Myocyte (in vitro differentiated cells): ENCODE measurements at regions not wholly inside any gene's neighbourhood (a gene's known extent, or its start where the extent isn't known, plus 50 kb on each side); places are given as distances from the start of the nearest gene placed in this dataset.
A peak's percentile ranks its signal among the peaks of the same experiment; 100 is the strongest.
"Not testable (repeated sequence)": the region's sequence is repeated elsewhere in the genome, so short reads cannot be mapped to it uniquely, and the experiment has no call there.

Experiments
- DNase-seq: peaks from one replicate; pipeline ENCODE4 v3.0.0-alpha.2; 2012; ENCODE audit warnings: low read depth

DNA sequence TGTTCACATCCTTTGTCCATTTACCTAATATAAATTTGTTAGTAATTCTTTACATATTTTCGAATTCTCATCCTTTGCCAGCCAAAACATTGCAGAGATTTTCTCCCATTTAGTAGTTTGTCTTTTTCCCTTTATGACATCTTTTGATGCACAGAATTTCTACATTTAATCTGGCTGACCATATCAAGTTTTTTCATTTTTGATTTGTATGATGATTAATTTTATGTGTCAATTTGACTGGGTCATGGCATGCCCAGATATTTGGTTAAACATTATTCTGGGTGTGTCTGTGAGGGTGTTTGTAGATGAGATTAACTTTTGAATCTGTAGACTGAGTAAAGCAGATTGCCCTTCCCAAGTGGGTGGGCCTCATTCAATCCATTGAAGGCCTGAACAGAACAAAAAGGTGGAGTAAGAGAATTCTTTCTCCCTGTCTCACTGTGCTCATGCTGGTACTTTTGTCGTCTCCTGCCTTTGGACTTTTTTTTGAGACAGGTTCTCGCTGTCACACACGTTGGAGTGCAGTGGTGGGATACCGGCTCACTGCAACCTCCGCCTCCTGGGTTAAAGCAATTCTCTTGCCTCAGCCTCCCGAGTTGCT is 72.1 kb upstream of the EPB41L1 start:
- DNase-seq = no peak

DNA sequence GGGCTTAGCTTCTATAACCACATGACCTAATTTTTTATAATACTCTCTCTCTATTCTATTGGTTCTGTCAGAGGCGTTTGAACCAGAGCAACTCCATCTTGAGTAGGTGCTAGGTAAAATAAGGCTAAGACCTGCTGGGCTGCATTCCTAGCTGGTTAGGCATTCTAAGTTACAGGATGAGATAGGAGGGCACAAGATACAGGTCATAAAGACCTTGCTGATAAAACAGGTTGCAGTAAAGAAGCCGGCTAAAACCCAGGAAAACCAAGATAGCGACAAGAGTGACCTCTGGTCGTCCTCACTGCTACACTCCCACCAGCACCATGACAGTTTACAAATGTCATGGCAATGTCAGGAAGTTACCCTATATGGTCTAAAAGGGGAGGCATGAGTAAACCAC is 71.3 kb upstream of the EPB41L1 start:
- DNase-seq = not testable (repeated sequence)

DNA sequence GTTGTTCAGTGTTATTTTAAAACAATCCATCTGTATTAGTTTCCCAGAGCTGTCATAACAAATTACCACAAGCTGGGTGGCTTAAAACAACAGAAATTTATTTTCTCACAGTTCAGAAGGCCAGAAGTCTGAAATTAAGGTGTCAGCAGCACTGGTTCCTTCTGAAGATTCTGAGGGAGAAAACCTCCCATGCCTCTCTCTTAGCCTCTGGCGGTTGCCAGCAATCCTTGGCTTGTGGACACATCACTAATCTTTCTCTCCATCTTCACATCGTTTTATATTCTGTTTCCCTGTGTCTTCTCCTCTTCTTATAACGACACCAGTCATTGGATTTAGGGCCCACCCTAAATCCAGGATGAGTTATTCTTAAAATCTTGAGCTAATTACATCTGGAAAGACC is 70.2 kb upstream of the EPB41L1 start:
- DNase-seq = no peak

DNA sequence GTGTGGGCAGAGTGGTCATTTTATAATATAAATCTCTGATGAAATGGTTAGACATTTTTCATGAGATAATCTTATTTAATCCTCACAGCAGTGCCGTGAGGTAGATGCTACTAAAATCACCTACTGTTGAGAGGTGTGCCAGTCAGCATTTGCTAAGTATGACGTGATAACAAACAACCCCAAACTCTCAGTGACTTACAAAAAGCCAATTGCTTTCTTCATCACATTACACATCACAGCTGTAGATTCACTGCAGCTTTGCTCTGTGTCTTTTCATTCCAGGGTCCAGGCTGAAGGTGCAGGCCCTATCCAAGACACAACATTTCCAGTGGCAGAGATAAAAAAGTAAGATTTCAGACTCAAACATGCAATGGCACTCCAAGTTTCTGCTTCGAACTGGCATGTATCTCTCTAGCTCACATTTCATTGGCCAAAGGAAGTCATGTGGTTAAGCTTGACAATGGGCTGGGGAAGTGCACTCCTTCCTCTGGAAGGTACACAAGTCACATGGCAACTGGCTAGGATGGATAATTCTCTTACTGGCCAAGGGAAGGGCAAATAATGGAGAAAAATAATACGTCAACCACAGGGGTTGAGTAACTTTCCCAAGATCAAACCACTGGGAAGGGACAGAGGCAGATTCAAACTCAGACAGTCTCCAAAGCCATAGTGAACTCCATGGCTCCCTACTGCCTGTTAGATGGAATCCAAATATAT is 69.5 kb upstream of the EPB41L1 start:
- DNase-seq = peak; percentile 49

DNA sequence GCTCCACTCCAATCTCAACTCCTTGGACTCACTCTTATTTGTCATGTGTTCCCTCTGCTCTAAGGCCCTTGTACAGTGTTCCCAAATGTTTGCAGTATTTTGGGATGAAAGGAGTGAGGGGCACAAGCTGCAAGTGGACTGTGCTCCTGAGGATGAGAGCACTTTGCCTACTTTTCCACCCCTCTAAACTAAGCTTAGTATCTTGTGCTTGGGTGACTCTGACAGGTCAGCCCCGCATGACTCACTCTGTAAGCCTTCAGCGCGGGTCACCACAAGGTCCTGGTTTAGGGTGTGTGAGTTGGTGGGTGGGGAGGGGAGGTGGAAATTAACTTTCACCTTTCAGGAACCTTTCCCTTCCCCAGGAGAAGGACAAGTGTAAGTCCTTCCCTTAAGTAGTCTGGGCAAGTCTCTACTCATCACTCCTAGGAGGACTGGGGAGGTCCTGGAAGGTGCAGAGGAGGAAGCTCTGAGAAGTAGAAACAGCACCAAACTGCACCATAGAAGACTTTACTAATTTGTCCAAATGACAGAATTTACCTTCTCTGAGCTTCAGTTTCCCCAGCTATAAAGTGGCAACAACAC is 68.8 kb upstream of the EPB41L1 start:
- peak; percentile 81 for DNase-seq

DNA sequence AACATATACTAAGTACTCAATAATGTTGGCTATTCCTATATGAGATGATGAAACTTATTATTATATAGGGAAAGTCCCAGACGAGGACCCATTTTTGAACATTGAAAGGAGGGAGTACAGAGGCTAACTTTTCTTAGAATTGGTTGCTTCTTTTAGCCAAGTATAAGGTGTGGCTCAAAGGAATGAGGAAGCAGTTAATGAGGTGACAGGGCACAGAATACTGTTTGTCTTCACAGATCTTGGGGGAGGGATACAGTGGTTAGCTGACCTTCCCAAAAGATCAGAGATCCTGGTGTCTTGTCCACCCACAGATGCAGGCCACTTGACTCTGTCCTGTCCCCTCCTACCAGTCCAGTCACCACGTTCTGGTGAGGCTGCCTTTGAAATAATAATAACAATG is 67.8 kb upstream of the EPB41L1 start:
- DNase-seq = peak; percentile 47

DNA sequence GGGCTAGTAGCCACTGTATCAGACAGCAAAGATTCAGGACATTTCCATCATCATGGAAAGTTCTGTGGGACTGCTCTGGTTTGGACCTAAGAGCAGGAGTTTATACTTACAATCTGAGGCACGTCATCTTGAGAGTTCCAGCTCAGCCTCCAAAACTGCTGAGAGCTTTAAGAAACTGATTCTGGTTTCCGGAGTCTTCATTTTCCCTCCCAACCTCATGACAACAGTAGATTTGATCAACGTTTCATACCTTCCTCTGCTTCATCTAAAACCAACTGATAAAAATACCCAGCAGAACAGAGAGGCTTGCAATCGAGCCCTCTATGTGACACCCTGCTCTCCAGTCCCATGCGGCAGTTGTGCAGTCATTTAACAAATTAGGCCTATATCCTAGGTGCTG is 64.3 kb upstream of the EPB41L1 start:
- no peak for DNase-seq

DNA sequence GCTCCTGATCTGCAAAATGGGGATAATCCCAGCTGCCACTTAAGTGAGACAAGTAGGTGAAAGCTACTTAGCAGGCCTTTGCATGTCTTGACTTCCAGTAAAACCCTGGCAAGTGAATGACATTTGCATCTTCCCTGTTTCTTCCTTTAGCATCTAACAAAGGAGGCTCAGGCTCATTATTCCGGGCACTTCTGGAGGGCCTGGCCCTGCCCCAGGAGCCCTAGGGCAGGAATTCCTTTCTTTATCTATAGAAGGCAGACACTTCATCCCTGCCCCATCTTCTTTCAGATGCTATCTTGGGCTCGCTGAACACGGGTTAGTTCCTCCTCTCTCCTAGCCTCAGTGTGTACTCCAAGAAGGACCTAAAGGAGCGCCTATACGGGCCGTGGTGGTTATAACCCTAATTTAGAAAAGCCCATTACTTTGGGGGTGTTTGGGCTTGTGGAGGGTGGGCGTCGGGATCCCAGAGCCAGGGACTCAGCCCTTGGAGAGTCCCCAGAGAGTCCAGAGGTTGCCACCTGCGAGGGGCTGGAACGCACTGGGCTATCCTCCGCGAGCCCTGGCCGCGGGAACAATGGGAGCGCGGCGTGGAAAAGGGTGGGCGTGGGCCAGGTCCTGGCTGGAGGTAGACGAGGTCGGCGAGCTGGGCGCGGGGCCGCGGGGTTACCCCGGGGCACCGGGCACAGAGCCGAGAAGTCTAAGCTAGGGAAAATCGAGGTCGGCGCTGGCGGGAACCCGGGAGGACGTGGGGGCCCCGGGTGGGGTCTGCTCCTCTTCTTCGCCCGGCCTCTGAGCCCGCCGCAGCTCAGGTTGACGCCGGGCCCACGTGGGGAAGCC is 62.8 kb upstream of the EPB41L1 start:
- no peak for DNase-seq

DNA sequence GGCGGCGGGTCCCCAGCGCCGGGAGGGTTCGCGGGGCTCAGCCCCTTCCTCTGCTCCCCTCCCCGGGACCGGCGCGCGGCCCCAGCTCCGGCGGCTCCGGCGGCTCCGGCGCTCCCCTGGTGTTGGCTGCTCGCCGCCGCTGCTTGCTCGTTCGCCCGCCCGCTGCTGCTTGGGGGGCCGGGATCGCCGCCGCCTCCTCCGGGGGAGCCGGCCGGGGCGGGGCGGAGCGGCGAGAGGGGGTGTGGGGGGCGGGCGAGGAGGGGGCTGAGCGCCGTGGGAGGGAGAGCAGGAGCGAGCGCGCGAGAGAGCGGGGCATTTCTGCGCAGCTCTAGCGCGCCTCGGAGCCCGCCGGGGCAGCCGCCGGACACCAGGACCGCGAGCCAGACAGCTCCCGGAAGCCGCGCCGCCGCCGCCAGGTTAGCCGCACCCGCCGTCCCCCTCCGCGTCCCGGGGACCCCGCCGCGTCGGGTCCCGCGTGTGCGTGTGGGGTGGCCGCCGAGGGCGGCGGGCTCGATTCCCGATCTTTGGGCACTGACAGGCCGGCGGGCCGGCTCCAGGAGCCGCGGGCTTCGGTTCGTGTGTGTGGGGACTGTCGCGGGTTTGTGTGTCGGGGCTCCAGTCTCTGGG is 62.0 kb upstream of the EPB41L1 start:
- peak; percentile 25 for DNase-seq

DNA sequence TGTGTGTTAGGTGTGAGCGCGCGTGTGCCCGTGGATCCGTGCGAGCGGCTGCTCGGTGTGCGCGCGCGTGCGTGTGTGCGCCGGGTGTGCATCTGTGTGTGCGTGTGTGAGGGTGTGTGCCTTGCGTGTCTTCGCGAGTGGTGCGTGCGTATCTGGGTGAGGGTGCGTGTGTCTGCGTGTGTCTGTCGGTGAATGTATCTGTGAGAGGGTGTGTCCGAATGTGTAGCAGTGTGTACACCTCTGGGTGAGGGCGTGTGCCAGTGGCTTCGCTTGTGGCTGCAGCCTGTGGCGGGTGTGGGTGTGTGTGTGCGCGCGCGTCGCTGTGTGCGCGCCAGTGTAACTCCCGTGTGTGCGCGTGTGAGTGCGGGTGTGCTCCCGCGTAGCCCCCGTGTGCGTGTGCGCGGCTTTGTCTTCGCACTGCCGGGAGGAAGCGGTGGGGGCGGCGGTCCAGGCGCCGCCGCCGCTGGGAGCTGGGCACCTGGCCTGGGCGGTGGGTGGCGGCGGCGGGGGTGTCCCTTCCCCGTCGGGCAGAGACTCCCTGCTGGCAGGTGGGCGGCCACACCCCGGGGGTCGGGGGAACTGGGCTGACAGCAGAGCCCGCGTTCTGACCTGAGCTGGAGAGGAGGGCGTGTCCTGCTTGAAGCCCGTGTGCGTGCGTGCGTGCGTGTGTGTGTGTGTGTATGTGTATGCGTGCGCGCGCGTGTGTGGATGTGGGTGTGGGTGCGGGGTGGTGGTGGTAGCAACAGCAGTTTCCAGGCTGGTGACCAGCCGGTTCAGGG is 61.3 kb upstream of the EPB41L1 start:
- peak; percentile 30 for DNase-seq

DNA sequence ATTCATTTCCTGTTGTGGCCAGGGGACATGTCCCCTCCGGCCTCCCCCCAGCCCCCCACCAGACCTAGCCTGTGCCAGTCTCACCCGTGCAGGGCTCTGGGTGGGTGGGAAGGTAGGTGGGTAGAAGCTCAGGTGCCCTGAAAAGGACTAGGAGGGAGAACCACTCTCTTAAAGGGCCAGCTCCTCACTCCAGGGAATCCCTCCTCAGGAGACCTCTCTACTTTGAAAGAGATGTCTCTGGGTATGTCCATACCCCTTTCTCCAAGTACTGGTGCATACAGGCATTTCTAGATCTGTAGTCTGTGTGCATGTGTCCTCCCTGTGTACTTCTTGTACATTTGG is 60.8 kb upstream of the EPB41L1 start:
- DNase-seq = no peak

DNA sequence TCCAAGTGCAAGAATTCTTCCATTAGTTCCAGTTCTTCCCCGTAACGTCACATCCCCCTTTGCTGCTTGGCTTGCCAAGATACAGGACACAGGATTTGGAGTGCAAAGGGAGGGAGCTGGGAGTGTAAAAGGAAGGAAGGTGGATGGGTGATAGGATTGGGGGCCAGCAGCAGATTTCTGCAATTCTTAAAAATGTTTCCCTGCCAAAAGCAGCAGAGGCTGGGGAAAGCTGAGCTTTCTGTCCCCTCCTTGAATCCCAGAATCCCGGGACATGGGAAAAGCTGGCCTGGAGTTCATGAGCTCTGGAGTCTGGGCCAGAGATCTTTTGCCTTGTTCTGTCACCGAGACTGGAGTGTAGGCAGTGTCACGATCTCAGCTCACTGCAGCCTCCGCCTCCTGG is 60.0 kb upstream of the EPB41L1 start:
- DNase-seq = no peak

DNA sequence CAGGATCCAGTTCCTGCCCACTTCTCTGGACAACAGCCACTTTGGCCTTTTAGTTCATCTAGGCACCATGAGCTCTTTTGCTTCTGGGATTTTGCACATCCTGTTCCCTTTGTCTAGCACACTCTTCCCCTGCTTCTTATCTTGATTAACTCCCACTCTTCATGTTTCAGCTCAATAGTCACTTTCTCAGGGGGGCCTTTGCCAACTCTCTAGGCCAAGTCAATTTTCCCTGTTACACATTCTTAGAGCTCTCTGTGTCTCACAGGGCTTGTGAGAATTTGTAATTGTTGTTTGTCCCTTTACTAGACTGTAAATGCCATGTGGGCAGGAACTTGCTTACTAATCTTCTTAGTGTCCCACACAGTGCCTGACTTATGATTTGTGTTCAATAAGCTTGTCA is 58.1 kb upstream of the EPB41L1 start:
- no peak for DNase-seq

DNA sequence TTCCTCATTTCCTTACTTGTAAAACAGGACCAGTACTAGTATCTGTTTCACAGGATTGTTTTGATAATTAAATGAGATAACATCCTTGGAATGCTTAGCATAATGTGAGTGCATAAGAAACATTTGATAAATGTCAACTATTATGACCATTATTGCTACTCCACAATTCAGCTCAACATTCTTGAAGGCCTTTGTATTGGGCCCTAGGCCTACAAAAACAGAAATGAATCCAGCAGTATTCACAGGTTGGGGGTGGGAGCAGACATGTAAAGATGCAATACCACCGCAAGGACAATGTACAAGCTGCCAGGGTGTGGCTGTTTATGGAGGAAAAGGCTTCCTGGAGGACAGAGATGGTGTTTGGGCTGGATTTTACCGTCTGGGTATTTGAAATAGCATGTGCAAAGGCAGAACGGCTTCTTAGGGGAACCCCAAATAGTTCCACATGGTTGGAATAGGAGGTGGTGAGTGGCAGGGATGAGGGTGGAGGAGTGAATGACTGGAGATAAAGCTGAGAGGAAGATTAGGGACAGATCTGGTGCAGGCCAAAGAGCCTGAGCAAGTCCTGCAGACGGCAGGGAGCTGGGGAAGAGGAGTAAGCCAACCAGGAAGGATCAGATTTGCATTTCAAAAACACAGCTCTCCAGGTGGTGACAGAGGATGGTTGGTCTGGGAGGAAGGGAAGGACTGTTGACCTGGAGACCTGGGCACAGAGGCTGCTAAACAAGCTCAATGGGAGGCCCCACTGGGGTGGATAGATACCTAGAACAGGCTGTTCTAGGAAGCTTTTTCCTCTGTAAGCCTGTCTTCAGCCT is 57.0 kb upstream of the EPB41L1 start:
- no peak for DNase-seq

DNA sequence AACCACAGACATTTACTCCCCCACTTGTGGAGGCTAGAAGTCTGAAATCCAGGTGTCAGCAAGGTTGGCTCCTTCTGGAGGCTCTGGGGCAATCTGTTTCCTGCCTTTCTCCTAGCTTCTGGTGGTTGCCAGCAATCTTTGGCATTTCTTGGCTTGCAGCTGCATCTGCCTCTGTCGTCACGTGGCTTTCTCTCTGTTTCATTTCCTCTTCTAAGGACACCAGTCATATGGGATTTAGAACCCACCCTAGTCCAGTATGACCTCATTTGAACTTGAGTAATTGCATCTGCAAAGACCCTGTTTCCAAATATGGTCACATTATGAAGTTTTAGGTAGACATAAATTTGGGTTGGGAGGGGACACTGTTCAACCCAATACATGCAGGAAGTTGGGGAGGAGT is 56.2 kb upstream of the EPB41L1 start:
- peak; percentile 58 for DNase-seq

DNA sequence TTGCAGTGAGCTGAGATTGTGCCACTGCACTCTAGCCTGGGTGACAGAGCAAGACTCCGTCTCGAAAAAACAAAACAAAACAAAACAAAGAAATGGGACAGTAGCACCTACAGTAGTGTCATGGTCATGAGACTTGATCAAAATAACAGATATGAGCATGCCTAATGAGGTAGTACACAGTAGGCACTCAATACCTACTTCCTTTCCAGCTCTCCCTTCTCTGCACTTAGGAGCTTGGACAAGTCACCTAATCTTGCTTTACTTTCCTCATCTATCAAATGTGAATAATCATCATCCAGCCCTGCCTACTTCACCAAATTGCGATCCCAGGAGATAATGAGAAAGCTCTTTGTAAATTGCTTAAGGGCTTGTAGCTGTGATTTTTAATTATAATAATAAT is 55.4 kb upstream of the EPB41L1 start:
- DNase-seq = no peak

DNA sequence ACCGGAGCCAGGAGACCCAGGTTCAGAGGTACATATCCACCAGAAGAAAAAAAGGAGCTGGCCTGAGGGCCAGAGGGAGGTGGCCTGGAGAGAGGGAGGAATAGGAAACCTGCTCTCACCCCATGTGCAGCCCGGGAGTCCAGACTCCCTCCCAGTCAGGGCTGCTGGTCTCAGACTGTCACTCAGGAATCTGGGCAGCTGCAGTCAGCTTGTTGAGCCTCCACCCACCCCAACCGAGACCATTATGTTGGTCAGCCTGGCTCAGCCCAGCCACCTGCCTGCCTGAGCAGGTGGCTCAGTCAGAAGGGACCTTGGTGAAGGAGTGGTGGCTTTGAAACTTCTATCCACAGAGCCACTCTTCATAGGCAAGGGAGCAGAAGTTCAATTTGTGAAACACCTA is 53.3 kb upstream of the EPB41L1 start:
- peak; percentile 95 for DNase-seq

DNA sequence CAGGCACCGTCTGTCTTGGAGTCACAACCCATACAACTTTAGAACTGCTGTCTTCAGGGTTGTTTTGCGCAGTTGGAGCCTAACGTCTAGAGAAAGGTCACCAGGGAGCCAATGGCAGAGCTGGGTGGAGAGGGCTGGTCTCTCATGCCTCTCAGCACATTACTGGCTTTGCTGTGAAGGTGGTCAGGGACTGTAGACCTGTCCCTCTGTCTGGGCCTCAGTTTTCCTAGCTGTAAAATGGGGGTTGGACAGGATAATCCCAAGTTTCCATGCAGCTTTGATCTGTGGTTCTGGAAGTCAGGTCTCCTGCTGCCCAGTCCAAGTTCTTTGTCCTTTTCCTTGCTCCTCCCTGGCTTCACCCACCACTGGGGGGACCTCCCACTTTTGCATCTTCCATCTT is 52.2 kb upstream of the EPB41L1 start:
- no peak for DNase-seq

DNA sequence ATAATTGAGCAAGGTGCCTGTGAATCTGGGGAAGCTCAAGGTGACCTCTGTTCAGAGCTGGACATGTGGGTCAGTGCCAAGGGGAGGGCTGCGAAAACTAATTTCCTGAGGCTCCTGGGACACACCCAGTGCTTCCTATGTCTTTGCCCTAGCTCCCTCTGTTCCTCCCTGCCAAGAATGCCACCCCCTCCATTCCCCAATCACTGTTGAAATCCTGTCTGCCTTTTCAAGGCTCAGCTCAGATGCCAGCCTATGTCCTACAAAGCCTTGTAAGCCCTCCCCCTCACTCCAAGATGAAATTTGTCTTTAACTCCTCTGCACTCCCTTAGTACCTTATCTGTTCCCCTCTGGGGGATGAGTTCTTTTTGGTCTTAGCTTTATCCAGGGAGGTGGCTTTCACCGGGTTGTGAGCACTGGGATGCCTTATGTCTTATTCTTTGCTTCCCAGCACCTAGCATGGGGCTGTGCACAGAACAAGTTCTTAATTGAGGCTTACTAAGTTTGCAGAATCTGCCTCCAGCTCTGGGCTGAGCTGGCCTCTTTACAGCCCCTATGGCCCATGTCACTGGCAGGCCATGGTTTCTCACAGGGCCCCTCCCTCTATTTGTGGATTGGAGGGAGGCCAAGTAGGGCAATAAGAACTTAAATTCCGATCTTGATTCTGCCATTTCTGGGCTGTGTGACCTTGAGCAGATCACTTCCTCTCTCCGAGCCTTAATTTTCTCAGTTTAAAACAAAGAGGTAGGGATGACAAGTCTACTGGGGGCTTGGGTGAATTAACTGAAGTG is 51.5 kb upstream of the EPB41L1 start:
- peak; percentile 16 for DNase-seq
